ENCODE measurements at regions not wholly inside any gene's neighbourhood (a gene's known extent, or its start where the extent isn't known, plus 50 kb on each side); places are given as distances from the start of the nearest gene placed in this dataset.

- Histone ChIP-seq H3K4me1 (ENCODE audit: control insufficient read depth in 1 of 2, insufficient read depth in 2 of 2, low read depth in 1 of 2, low read length in 1 of 2) (no peaks in the 10 kb centered on the region), H3K9ac (no peak overlapping the region), H4K20me1 (ENCODE audit: insufficient read depth) (no peaks in the 10 kb centered on the region), H2AFZ (ENCODE audit: low read depth) (no peak overlapping the region), H3K4me3 (ENCODE audit: low read depth in 2 of 2, low read length in 1 of 2) (no peak overlapping the region), H3K27ac (ENCODE audit: low read depth in 2 of 2, low read length in 1 of 2) (no peak overlapping the region), H3K4me2 (no peak overlapping the region), H3K36me3 (replicated peaks in 1 of 2; ENCODE audit: control insufficient read depth in 1 of 2, insufficient read depth in 2 of 2, low read length in 1 of 2) (no peaks in the 10 kb centered on the region), H3K9me2 (no peaks in the 10 kb centered on the region), H3K9me3 (no peaks in the 10 kb centered on the region), H3F3A (replicated peaks; ENCODE audit: insufficient read depth) (no peaks in the 10 kb centered on the region), H3K27me3 (ENCODE audit: insufficient read depth) (peaks cover 4% of the 10 kb centered on the region; the same call in 1 of the 2 replicates), H3K79me2 (ENCODE audit: insufficient read depth) (no peaks in the 10 kb centered on the region)
- POLR2A ChIA-PET: no interaction called here
- no peak for DNase-seq
- CTCF ChIA-PET: interaction anchor here (0.9 kb wide), 1 partner anchor 19 kb away, joined by 3 read pairs; no protein-coding TSS in a partner anchor
- TF ChIP-seq USF2 (IDR thresholded peaks at IDR 0.05; ENCODE audit: borderline replicate concordance, low read depth, low read length) (no peak), RCOR1 (IDR thresholded peaks at IDR 0.05; ENCODE audit: low read length) (no peak), NFIC (IDR thresholded peaks at IDR 0.05; ENCODE audit: borderline replicate concordance) (no peak), GATA2 (CRISPR knock-in tag; IDR thresholded peaks at IDR 0.05) (no peak), RFX5 (IDR thresholded peaks at IDR 0.05; ENCODE audit: low read length) (no peak), CHD2 (IDR thresholded peaks at IDR 0.05; ENCODE audit: low read length, partially characterized antibody) (no peak), YY1 (IDR thresholded peaks at IDR 0.05; ENCODE audit: low read depth) (no peak), FOXJ3 (CRISPR knock-in tag; IDR thresholded peaks at IDR 0.05) (no peak), FOSL2 (IDR thresholded peaks at IDR 0.05; ENCODE audit: borderline replicate concordance, low read depth) (no peak), FOXM1 (IDR thresholded peaks at IDR 0.05; ENCODE audit: low read depth) (no peak), RXRA (IDR thresholded peaks at IDR 0.05; ENCODE audit: borderline replicate concordance, low read depth) (no peak), TAF1 (IDR thresholded peaks at IDR 0.05; ENCODE audit: borderline replicate concordance, low read depth, low read length) (no peak), MEF2A (IDR thresholded peaks at IDR 0.05; ENCODE audit: borderline replicate concordance, low read depth) (no peak), POLR2AphosphoS5 (IDR thresholded peaks at IDR 0.05; ENCODE audit: low read depth, low read length) (no peak), EZH2phosphoT487 (IDR thresholded peaks at IDR 0.05; ENCODE audit: borderline replicate concordance, low read depth) (no peak)
- TF ChIP-seq, protein P1, sequence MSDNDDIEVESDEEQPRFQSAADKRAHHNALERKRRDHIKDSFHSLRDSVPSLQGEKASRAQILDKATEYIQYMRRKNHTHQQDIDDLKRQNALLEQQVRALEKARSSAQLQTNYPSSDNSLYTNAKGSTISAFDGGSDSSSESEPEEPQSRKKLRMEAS (IDR thresholded peaks at IDR 0.05; ENCODE audit: low read depth): no peak
- TF ChIP-seq, protein P2, sequence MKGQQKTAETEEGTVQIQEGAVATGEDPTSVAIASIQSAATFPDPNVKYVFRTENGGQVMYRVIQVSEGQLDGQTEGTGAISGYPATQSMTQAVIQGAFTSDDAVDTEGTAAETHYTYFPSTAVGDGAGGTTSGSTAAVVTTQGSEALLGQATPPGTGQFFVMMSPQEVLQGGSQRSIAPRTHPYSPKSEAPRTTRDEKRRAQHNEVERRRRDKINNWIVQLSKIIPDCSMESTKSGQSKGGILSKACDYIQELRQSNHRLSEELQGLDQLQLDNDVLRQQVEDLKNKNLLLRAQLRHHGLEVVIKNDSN (IDR thresholded peaks at IDR 0.05; ENCODE audit: borderline replicate concordance, low read depth): no peak
- TF ChIP-seq, protein P3, sequence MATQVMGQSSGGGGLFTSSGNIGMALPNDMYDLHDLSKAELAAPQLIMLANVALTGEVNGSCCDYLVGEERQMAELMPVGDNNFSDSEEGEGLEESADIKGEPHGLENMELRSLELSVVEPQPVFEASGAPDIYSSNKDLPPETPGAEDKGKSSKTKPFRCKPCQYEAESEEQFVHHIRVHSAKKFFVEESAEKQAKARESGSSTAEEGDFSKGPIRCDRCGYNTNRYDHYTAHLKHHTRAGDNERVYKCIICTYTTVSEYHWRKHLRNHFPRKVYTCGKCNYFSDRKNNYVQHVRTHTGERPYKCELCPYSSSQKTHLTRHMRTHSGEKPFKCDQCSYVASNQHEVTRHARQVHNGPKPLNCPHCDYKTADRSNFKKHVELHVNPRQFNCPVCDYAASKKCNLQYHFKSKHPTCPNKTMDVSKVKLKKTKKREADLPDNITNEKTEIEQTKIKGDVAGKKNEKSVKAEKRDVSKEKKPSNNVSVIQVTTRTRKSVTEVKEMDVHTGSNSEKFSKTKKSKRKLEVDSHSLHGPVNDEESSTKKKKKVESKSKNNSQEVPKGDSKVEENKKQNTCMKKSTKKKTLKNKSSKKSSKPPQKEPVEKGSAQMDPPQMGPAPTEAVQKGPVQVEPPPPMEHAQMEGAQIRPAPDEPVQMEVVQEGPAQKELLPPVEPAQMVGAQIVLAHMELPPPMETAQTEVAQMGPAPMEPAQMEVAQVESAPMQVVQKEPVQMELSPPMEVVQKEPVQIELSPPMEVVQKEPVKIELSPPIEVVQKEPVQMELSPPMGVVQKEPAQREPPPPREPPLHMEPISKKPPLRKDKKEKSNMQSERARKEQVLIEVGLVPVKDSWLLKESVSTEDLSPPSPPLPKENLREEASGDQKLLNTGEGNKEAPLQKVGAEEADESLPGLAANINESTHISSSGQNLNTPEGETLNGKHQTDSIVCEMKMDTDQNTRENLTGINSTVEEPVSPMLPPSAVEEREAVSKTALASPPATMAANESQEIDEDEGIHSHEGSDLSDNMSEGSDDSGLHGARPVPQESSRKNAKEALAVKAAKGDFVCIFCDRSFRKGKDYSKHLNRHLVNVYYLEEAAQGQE (IDR thresholded peaks at IDR 0.05; ENCODE audit: low read depth, low read length): no peak
- TF ChIP-seq, protein P4, sequence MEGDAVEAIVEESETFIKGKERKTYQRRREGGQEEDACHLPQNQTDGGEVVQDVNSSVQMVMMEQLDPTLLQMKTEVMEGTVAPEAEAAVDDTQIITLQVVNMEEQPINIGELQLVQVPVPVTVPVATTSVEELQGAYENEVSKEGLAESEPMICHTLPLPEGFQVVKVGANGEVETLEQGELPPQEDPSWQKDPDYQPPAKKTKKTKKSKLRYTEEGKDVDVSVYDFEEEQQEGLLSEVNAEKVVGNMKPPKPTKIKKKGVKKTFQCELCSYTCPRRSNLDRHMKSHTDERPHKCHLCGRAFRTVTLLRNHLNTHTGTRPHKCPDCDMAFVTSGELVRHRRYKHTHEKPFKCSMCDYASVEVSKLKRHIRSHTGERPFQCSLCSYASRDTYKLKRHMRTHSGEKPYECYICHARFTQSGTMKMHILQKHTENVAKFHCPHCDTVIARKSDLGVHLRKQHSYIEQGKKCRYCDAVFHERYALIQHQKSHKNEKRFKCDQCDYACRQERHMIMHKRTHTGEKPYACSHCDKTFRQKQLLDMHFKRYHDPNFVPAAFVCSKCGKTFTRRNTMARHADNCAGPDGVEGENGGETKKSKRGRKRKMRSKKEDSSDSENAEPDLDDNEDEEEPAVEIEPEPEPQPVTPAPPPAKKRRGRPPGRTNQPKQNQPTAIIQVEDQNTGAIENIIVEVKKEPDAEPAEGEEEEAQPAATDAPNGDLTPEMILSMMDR (IDR thresholded peaks at IDR 0.05): no peak
- TF ChIP-seq, protein P5, sequence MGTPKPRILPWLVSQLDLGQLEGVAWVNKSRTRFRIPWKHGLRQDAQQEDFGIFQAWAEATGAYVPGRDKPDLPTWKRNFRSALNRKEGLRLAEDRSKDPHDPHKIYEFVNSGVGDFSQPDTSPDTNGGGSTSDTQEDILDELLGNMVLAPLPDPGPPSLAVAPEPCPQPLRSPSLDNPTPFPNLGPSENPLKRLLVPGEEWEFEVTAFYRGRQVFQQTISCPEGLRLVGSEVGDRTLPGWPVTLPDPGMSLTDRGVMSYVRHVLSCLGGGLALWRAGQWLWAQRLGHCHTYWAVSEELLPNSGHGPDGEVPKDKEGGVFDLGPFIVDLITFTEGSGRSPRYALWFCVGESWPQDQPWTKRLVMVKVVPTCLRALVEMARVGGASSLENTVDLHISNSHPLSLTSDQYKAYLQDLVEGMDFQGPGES (IDR thresholded peaks at IDR 0.05; ENCODE audit: low read depth, low read length): no peak
- WGBS (ENCODE audit: low lambda C conversion rate): 11% methylated on average over 6 of the region's 6 CpGs
Measured at GRCh38 chr11:101741479-101742175, 157.8 kb upstream of the TRPC6 start.

All from SK-N-SH (cell line).